Adipocyte (in vitro differentiated cells): ENCODE measurements at regions not wholly inside any gene's neighbourhood (a gene's known extent, or its start where the extent isn't known, plus 50 kb on each side); places are given as distances from the start of the nearest gene placed in this dataset.

ENCODE experiments used
- DNase-seq: peaks from one replicate; pipeline ENCODE4 v3.0.0-alpha.2; 2015; ENCODE audit warnings: low read depth
- H3K27me3 ChIP-seq: replicated peaks from 2 replicates; pipeline ENCODE4 v1.7.0; 2013; ENCODE audit warnings: mild to moderate bottlenecking, low read length, moderate library complexity; ENCODE audit not compliant: control insufficient read depth, insufficient read depth
- H3K36me3 ChIP-seq: 2 replicates; pipeline ENCODE4 v1.7.0; 2013; ENCODE audit warnings: low read length, mild to moderate bottlenecking, moderate library complexity; ENCODE audit not compliant: control insufficient read depth, insufficient read depth, severe bottlenecking
- H3K4me1 ChIP-seq: 2 replicates; pipeline ENCODE4 v1.7.0; 2013; ENCODE audit warnings: mild to moderate bottlenecking, low read length, moderate library complexity; ENCODE audit not compliant: control insufficient read depth, insufficient read depth
- H3K4me3 ChIP-seq: 2 replicates; pipeline ENCODE4 v1.7.0; 2013; ENCODE audit warnings: mild to moderate bottlenecking, low read length, moderate library complexity
- H3K9ac ChIP-seq: 2 replicates; pipeline ENCODE4 v1.7.0; 2013; ENCODE audit warnings: mild to moderate bottlenecking, low read length, moderate library complexity
- H3K9me3 ChIP-seq: 2 replicates; pipeline ENCODE4 v1.7.0; 2013; ENCODE audit warnings: mild to moderate bottlenecking, low read length, moderate library complexity; ENCODE audit not compliant: control insufficient read depth

DNA sequence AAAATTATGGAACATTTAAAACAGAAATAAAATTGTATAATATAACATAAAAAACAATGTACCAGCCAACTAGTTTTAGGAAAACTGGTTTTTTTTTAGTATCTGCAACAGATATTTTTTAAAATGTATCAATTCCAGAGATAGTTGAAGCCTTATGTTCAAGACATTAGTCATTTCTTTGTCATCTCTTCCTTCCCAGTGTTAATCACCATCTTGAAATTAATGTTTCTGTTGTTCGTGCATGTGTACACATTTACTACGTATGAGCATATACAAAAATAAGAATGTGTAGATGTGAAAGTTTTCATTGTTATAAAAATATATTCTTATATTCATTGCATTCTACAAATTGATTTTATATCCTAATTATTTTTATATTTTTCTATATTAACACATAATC, 1062.1 kb downstream of the SLC6A15 start:
- Histone ChIP-seq H3K9ac (no peak overlapping the region), H3K36me3 (no peaks in the 10 kb centered on the region), H3K4me1 (no peaks in the 10 kb centered on the region), H3K4me3 (no peak overlapping the region), H3K27me3 (no peaks in the 10 kb centered on the region), H3K9me3 (peaks cover 2% of the 10 kb centered on the region)
- DNase-seq: no peak

DNA sequence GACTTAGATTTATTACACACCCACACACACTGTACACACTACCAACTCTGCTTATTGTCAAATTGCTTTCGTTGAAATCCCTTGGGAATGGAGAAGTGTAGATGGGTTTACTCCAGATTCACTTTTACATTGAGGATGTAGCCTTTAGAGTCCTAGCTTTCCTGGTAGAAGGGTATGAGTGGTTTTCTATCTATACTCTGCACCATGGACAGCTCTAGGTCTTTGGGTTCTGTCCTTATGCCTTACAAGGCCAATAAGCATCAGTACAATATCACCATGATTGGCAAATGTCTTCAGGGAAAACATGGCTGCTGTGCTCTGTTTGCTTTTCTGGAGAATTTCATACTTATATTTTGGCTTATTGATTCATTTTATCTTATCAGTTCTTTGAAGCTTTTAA, 1063.9 kb downstream of the SLC6A15 start:
- peaks cover 6% of the 10 kb centered on the region for H3K4me1 ChIP-seq
- no peaks in the 10 kb centered on the region for H3K36me3 ChIP-seq
- no peaks in the 10 kb centered on the region for H3K27me3 ChIP-seq
- no peak for DNase-seq
- H3K9ac ChIP-seq: no peak overlapping the region
- no peaks in the 10 kb centered on the region for H3K9me3 ChIP-seq
- no peak overlapping the region for H3K4me3 ChIP-seq

DNA sequence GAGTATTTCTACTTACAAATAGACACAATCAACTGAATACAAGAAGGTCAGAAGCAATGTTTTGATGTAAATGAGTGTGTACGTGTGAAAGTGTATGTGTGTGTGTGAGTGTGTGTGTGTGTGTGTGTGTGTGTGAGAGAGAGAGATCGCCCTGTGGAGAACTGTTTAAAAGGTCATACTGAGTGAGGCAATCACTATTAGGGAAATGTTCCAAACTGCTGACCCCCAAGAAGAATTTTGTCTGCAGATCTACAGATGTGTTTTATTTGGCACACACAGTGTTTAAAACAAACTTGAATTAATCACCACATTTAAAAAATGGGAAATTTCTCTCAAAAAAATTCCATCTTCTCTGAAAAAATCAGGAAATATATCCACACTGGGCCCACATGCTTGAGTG, 1069.1 kb downstream of the SLC6A15 start:
- Histone ChIP-seq H3K9ac (no peak overlapping the region), H3K36me3 (no peaks in the 10 kb centered on the region), H3K27me3 (no peaks in the 10 kb centered on the region), H3K9me3 (no peaks in the 10 kb centered on the region), H3K4me3 (no peak overlapping the region), H3K4me1 (peaks cover 13% of the 10 kb centered on the region)
- no peak for DNase-seq

DNA sequence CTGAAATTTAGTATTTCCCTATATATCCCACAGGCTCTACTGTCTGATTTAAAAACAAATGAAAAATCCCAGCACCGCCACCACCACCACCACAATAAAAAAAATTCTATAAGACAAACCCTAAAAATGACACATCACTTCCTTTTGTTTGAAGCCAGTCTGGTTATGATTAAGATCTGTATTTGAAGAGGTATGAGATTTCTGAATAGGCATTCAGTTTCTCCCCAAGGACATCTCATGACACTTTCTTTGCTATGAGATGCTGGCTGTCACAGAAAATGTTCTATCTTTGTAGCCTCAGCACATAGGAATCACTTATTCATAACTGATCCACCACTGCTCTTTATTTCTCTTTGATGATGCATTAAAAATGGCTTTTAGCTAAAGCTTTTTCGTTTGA, 1071.0 kb downstream of the SLC6A15 start:
- H3K9ac ChIP-seq: no peak overlapping the region
- H3K36me3 ChIP-seq: no peaks in the 10 kb centered on the region
- H3K4me1 ChIP-seq: peaks cover 13% of the 10 kb centered on the region
- H3K9me3 ChIP-seq: no peaks in the 10 kb centered on the region
- no peaks in the 10 kb centered on the region for H3K27me3 ChIP-seq
- DNase-seq: peak; percentile 14
- H3K4me3 ChIP-seq: no peak overlapping the region

DNA sequence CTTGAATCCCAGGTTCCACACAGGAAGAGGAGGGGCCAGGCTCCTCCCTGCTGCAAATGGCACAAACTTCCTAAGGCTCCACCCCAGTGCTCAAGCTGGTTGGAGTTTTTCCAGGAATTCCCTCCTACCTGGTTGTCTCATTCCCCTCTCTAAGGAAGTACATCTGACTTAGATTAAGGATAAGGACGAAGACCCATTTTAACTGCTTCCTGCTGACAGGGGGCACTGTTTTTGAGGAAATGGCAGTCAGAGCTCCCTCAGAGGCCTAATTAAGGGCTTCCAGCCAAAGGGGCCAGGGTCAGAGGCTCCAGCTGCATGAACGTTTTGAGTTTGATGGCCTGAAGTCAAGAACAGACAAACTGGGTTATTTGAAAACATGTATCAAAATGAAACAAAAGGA, 1084.7 kb downstream of the SLC6A15 start:
- Histone ChIP-seq H3K4me1 (no peaks in the 10 kb centered on the region), H3K27me3 (no peaks in the 10 kb centered on the region), H3K9me3 (no peaks in the 10 kb centered on the region), H3K9ac (no peak overlapping the region), H3K4me3 (no peak overlapping the region), H3K36me3 (no peaks in the 10 kb centered on the region)
- no peak for DNase-seq

DNA sequence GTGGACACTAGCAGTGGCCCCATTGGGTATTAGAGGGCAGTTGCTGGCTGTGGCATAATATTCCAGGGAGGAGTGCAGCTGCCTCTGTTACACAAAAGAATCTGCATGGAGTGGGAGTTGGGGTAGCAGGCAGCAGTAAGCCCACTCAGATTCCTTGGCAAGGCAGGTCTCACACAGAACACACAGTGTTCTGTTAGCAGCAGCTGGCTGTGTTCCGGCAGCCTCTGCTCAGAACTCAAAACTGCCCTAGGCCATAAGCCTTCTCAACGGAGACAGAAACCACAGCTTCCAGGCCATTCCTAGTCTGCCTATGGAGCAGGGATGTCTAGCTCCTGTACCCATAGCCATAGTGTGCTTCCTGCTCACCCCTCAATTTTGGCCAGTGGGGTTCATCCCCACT, 1085.4 kb downstream of the SLC6A15 start:
- no peak overlapping the region for H3K9ac ChIP-seq
- no peaks in the 10 kb centered on the region for H3K36me3 ChIP-seq
- no peaks in the 10 kb centered on the region for H3K9me3 ChIP-seq
- no peak overlapping the region for H3K4me3 ChIP-seq
- H3K27me3 ChIP-seq: no peaks in the 10 kb centered on the region
- DNase-seq: peak; percentile 45
- H3K4me1 ChIP-seq: no peaks in the 10 kb centered on the region

DNA sequence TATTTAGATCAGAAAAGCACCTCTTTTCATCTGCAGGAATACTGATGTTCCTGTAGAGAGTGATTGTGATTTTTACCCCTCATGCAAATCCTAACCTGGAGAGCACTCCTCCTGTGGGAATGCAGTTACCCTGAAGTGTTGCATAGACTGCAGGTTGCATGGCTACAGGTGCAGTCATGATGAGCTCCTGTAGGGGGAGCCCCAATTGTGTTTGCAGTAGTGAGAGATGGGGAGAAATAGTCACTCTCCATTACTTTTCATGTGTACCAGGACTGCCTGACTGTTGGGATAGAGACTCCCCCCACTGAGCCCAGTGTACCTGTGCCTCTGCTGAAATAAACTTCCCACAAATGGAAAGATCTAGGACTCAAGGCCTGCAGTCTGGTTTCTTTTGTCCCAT, 1086.5 kb downstream of the SLC6A15 start:
- H3K4me3 ChIP-seq: no peak overlapping the region
- peaks cover 4% of the 10 kb centered on the region for H3K4me1 ChIP-seq
- no peaks in the 10 kb centered on the region for H3K36me3 ChIP-seq
- no peaks in the 10 kb centered on the region for H3K9me3 ChIP-seq
- no peaks in the 10 kb centered on the region for H3K27me3 ChIP-seq
- no peak overlapping the region for H3K9ac ChIP-seq
- DNase-seq: peak; percentile 53

DNA sequence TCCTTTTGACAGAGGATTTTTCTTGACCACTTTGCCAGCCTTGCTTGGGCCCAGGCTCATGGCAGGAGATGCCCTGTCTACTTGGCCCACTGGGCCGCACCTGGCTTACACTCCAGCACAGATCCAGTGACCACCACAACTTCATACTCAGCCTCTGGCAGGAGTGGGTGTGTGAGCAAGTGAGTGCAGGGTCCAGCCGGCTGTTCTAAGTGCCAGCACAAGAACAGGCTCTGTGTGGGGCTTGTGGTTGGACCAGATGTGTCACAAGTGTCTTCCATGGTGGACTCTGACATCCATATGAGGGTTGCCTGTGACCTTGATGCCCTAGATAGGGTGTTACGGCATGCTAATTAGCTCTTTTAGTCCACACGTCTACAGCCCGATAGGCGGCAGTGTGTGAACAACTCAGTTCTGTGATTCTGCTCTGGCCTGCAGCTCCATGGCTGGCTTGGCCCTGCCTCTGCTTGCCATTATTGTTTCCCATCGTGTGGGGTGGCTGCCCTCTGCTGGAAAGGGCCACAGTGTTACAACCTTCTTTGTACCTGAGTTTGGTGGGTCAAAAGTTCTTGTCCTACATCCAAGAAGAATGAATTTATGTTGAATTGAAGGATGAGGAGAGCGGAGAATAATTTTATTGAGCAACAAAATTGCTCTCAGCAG, 1089.1 kb downstream of the SLC6A15 start:
- no peak overlapping the region for H3K4me3 ChIP-seq
- H3K9ac ChIP-seq: no peak overlapping the region
- no peaks in the 10 kb centered on the region for H3K36me3 ChIP-seq
- peaks cover 4% of the 10 kb centered on the region for H3K4me1 ChIP-seq
- DNase-seq: no peak
- H3K9me3 ChIP-seq: no peaks in the 10 kb centered on the region
- H3K27me3 ChIP-seq: no peaks in the 10 kb centered on the region

DNA sequence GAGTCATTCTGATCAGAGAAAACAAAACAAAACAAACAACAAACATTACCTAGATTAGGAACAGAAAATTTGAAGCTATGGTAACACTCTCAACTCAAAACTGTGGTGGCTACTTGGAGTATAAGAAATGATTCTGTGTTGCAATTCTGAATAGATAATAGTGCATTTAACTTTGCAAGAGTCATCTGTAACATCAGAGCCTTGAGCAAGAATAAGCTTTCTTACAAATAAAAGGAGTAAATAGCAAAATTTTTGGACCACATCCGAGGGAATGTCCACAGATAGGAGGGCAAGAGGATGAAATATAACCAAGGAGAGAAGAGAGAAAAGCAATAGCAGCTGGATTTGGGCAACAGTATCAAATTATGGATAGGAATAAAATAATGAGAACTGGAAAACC, 1090.6 kb downstream of the SLC6A15 start:
- H3K4me1 ChIP-seq: peaks cover 4% of the 10 kb centered on the region
- H3K36me3 ChIP-seq: no peaks in the 10 kb centered on the region
- no peaks in the 10 kb centered on the region for H3K27me3 ChIP-seq
- no peak overlapping the region for H3K9ac ChIP-seq
- DNase-seq: no peak
- no peak overlapping the region for H3K4me3 ChIP-seq
- no peaks in the 10 kb centered on the region for H3K9me3 ChIP-seq

DNA sequence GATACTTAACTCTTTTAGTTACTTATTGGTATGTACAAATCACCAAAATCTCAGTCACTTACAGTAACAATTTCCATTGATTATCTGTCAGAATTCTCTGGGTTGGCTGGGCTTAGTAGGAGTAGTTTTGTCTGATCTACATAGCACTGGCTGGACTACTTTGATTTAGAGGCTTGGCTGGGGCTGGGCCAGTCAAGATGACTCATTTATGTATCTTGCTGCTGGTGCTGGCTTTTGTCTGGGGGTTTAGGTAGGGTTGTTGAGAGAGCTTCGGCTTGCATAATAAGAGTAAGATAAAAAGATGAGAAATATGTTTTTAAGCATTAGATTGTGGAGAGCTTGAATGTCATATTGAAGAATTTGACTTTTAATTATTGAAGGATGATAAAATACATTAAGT, 1093.7 kb downstream of the SLC6A15 start:
- Histone ChIP-seq H3K9ac (no peak overlapping the region), H3K36me3 (no peaks in the 10 kb centered on the region), H3K27me3 (no peaks in the 10 kb centered on the region), H3K4me1 (peaks cover 4% of the 10 kb centered on the region), H3K9me3 (no peaks in the 10 kb centered on the region), H3K4me3 (no peak overlapping the region)
- peak; percentile 42 for DNase-seq

DNA sequence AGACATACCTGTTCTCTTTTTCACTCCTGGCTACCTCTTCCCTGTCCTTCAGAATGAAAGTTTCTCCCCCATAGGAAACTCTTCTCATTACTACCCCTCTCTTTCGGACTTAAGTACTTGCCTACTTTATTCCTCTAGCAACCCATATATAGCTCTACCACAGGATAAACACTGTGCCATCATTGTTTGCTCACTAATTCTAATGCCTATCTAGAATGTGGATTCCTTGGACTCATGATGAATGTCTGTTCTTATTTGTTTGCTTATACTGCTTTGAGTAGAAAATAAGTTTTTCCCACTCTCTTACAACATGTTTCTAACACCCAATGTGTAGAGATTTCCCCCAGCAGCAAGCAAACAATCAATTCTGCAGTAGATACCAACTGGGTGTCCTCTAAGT, 1094.9 kb downstream of the SLC6A15 start:
- no peak overlapping the region for H3K9ac ChIP-seq
- H3K4me1 ChIP-seq: peaks cover 4% of the 10 kb centered on the region
- no peak for DNase-seq
- H3K9me3 ChIP-seq: no peaks in the 10 kb centered on the region
- no peak overlapping the region for H3K4me3 ChIP-seq
- no peaks in the 10 kb centered on the region for H3K36me3 ChIP-seq
- H3K27me3 ChIP-seq: no peaks in the 10 kb centered on the region

DNA sequence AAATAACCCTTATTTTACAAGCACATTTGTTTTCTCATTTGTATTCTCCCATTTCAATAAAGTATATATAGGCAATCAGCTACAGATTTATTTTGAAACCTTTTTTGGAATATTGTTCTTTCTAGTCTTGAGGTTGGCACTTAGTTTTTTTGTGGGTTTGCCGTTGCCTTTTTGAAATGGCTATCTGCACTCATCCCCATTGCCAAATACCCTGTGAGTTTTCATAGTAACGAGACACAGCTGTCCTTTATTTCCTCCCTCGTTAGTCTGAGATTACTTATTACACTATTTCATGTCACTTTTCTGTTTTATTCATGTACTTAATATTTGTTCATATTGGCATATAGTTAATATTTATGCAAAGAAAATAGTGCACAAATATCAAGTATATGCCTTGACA, 1104.0 kb downstream of the SLC6A15 start:
- no peaks in the 10 kb centered on the region for H3K36me3 ChIP-seq
- no peaks in the 10 kb centered on the region for H3K9me3 ChIP-seq
- DNase-seq: no peak
- peak overlapping the region; percentile 11 for H3K9ac ChIP-seq
- no peaks in the 10 kb centered on the region for H3K27me3 ChIP-seq
- peak overlapping the region; percentile 46 for H3K4me3 ChIP-seq
- peaks cover 20% of the 10 kb centered on the region for H3K4me1 ChIP-seq
